Transverse colon (tissue), 4 donors: ENCODE measurements at regions not wholly inside any gene's neighbourhood (a gene's known extent, or its start where the extent isn't known, plus 50 kb on each side); places are given as distances from the start of the nearest gene placed in this dataset.
A peak's percentile ranks its signal among the peaks of the same experiment; 100 is the strongest.
"Not testable (repeated sequence)": the region's sequence is repeated elsewhere in the genome, so short reads cannot be mapped to it uniquely, and the experiment has no call there.

Experiments used
- DNase-seq: peaks from one replicate; pipeline ENCODE4 v3.0.0-alpha.2; 2019
- H3K27ac ChIP-seq, 4 donors: fragments of 200-600 bp; sonication (generic); 2 replicates each; pipeline ENCODE4 v1.5.1; 2016 to 2018; ENCODE audit warnings: inconsistent platforms in 4 of 4
- H3K27me3 ChIP-seq: fragments of 200-600 bp; sonication (generic); 2 replicates; pipeline ENCODE4 v1.5.1; 2017; ENCODE audit warnings: inconsistent platforms
- H3K36me3 ChIP-seq, 4 donors: fragments of 200-600 bp; sonication (generic); 2 replicates each; pipeline ENCODE4 v1.5.1; 2017 to 2019; ENCODE audit warnings: inconsistent platforms in 4 of 4
- H3K4me1 ChIP-seq, 4 donors: fragments of 200-600 bp; sonication (generic); 2 replicates each; pipeline ENCODE4 v1.5.1; 2017 to 2020; ENCODE audit warnings: inconsistent platforms in 4 of 4
- H3K4me3 ChIP-seq, 4 donors: fragments of 200-600 bp; sonication (generic); 1 replicate in 1 of 4; 2 replicates in 3 of 4; pipeline versions ENCODE4 v1.5.1 to v1.6.1; 2017 to 2019; ENCODE audit warnings: inconsistent platforms in 4 of 4
- H3K9me3 ChIP-seq, 2 donors: fragments of 200-600 bp; sonication (generic); 2 replicates each; pipeline ENCODE4 v1.5.1; 2017 to 2019; ENCODE audit warnings: inconsistent platforms in 2 of 2
- EP300 ChIP-seq: sonication (generic); formaldehyde crosslinking; IDR thresholded peaks from one replicate; pipeline ENCODE4 v1.6.1; 2017; ENCODE audit warnings: antibody characterized with exemption, low read depth
- POLR2A ChIP-seq: fragments of 450-650 bp; IDR thresholded peaks from one replicate; pipeline ENCODE4 v1.6.1; 2016; ENCODE audit warnings: antibody characterized with exemption, mild to moderate bottlenecking, moderate library complexity
- POLR2AphosphoS5 ChIP-seq, 3 donors: sonication (generic); formaldehyde crosslinking; IDR thresholded peaks; one replicate each; pipeline ENCODE4 v1.6.1; 2016; ENCODE audit warnings: antibody characterized with exemption in 3 of 3
- WGBS, 2 donors: methylation state at CpG; one replicate each; pipeline ENCODE4 v1.1.5; 2018; ENCODE audit warnings: low coverage in 1 of 2; 5-methylcytosine and 5-hydroxymethylcytosine counted together
- in situ Hi-C, 4 donors: fragments of 200-750 bp; cut with MboI; loops; one replicate each; pipeline versions ENCODE4 v1.15.0 to v1.15.1; 2017; ENCODE audit warnings: low sequenced_read_pairs in 3 of 4, low pct_ligation_motif_present in 1 of 4, low pct_unique_long_range_greater_than_20kb in 1 of 4
- intact Hi-C: fragments of 100-400 bp; cut with DNase I; formaldehyde crosslinking; loops from one replicate; pipeline ENCODE4 v1.15.1; 2023; ENCODE audit warnings: low total_unique reads
- TF ChIP-seq, protein P1 (sequence below), 5 experiments: fragments of 200-600 bp in 3 of 5; fragments of 450-650 bp in 2 of 5; sonication (generic) in 3 of 5; IDR thresholded peaks; 1 replicate in 2 of 5; 2 replicates in 3 of 5; pipeline ENCODE4 v1.5.1; 2016 to 2017; ENCODE audit warnings: antibody characterized with exemption in 5 of 5, inconsistent platforms in 3 of 5, mild to moderate bottlenecking in 2 of 5, moderate library complexity in 1 of 5

- H3K4me3 ChIP-seq, result peak overlapping the region in 1 of 4 donors; percentile 17
- in situ Hi-C loops (no loop called here), intact Hi-C loops (no loop called here)
- H3K4me1 ChIP-seq, result peaks cover 4 to 32% (median 22%) of the 10 kb centered on the region in 4 donors
- 37 to 51% methylated on average over 6 to 18 of the region's 18 CpGs for WGBS, 2 donors
- H3K27ac ChIP-seq, result peak overlapping the region; percentile 71 to 80 (median 78)
- H3K27me3 ChIP-seq, result no peaks in the 10 kb centered on the region
- H3K9me3 ChIP-seq, result no peaks in the 10 kb centered on the region
- no peaks in the 10 kb centered on the region for H3K36me3 ChIP-seq
- peak; percentile 73 for DNase-seq
- TF ChIP-seq POLR2AphosphoS5 (IDR thresholded peaks at IDR 0.05) (peak in 2 of 3 donors; percentile 13 to 47), POLR2A (no peak)
Measured at GRCh38 chr14:45891417-45892080, 638.5 kb upstream of the MIS18BP1 start.

DNA sequence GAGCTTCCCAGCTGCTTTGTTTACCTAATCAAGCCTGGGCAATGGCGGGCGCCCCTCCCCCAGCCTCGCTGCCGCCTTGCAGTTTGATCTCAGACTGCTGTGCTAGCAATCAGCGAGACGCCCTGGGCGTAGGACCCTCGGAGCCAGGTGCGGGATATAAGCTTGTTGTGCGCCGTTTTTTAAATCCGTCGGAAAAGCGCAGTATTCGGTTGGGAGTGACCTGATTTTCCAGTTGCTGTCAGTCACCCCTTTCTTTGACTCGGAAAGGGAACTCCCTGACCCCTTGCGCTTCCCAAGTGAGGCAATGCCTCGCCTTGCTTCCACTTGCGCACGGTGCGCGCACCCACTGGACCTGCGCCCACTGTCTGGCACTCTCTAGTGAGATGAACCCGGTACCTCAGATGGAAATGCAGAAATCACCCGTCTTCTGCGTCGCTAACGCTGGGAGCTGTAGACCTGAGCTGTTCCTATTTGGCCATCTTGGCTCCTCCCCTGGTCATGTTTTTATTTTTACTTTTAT lies 635.8 kb upstream of the MIS18BP1 start:
- intact Hi-C loops, in situ Hi-C loops, H3K4me3 ChIP-seq, DNase-seq, H3K36me3 ChIP-seq, H3K27ac ChIP-seq, H3K9me3 ChIP-seq, H3K27me3 ChIP-seq: not testable (repeated sequence)
- 86 to 90% methylated on average over 12 to 28 of the region's 28 CpGs for WGBS, 2 donors
- peaks cover 4 to 26% (median 19%) of the 10 kb centered on the region in 4 donors for H3K4me1 ChIP-seq

- WGBS, 2 donors, result 75 to 90% methylated on average over 4 of the region's 4 CpGs
- intact Hi-C loops, result no loop called here
- Histone ChIP-seq H3K27ac (no peak overlapping the region), H3K9me3 (no peaks in the 10 kb centered on the region), H3K36me3 (no peaks in the 10 kb centered on the region), H3K27me3 (no peaks in the 10 kb centered on the region), H3K4me1 (no peaks in the 10 kb centered on the region), H3K4me3 (no peak overlapping the region)
- in situ Hi-C loops, result no loop called here
- no peak for DNase-seq
- TF ChIP-seq, protein P1, sequence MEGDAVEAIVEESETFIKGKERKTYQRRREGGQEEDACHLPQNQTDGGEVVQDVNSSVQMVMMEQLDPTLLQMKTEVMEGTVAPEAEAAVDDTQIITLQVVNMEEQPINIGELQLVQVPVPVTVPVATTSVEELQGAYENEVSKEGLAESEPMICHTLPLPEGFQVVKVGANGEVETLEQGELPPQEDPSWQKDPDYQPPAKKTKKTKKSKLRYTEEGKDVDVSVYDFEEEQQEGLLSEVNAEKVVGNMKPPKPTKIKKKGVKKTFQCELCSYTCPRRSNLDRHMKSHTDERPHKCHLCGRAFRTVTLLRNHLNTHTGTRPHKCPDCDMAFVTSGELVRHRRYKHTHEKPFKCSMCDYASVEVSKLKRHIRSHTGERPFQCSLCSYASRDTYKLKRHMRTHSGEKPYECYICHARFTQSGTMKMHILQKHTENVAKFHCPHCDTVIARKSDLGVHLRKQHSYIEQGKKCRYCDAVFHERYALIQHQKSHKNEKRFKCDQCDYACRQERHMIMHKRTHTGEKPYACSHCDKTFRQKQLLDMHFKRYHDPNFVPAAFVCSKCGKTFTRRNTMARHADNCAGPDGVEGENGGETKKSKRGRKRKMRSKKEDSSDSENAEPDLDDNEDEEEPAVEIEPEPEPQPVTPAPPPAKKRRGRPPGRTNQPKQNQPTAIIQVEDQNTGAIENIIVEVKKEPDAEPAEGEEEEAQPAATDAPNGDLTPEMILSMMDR (IDR thresholded peaks at IDR 0.05), result no peak
- TF ChIP-seq EP300, result no peak
- TF ChIP-seq POLR2A, result no peak
- no peak for TF ChIP-seq POLR2AphosphoS5 (IDR thresholded peaks at IDR 0.05)
Measured at GRCh38 chr14:45877981-45878380, 625.0 kb upstream of the MIS18BP1 start.

GRCh38 chr14:45868863-45869262 lies 615.9 kb upstream of the MIS18BP1 start:
- 87% methylated on average over 2 of the region's 2 CpGs; no CpG with 5 or more reads in 1 of the 2 donors for WGBS, 2 donors
- Histone ChIP-seq H3K4me1 (no peaks in the 10 kb centered on the region), H3K27me3 (no peaks in the 10 kb centered on the region), H3K4me3 (no peak overlapping the region), H3K36me3 (no peaks in the 10 kb centered on the region), H3K9me3 (peaks cover 0 to 4% of the 10 kb centered on the region in 2 donors), H3K27ac (no peak overlapping the region)
- TF ChIP-seq POLR2A (no peak), POLR2AphosphoS5 (IDR thresholded peaks at IDR 0.05) (no peak), EP300 (no peak)
- TF ChIP-seq, protein P1 (IDR thresholded peaks at IDR 0.05), result no peak
- intact Hi-C loops, result no loop called here
- no peak for DNase-seq
- in situ Hi-C loops, result no loop called here

DNA sequence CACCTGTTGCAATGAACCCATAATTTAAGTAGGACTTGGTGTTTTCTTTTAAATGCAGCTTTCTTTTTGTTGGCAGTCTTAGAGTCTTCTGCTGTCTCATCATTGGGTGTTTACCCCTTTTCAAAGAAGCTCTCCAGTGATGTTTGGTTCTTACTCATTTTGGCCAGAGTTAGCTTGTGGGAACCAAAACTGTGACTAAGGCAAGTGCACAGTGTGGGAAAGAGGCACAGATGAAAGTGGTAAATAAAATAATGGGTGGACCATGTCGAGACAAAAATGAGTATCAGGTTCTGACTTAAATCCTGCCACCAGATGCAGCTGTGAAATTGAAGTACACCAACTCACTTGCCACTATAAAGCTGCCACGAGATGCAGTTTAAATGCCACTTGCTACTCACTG lies 615.4 kb upstream of the MIS18BP1 start:
- WGBS, 2 donors, result 57 to 63% methylated on average over 1 to 2 of the region's 2 CpGs
- in situ Hi-C loops (no loop called here), intact Hi-C loops (no loop called here)
- H3K9me3 ChIP-seq, result peaks cover 0 to 4% of the 10 kb centered on the region in 2 donors
- H3K4me1 ChIP-seq, result no peaks in the 10 kb centered on the region
- H3K27ac ChIP-seq, result no peak overlapping the region
- DNase-seq, result no peak
- no peaks in the 10 kb centered on the region for H3K27me3 ChIP-seq
- H3K36me3 ChIP-seq, result no peaks in the 10 kb centered on the region
- TF ChIP-seq EP300, result no peak
- TF ChIP-seq, protein P1 (IDR thresholded peaks at IDR 0.05), result no peak
- TF ChIP-seq POLR2AphosphoS5 (IDR thresholded peaks at IDR 0.05), result no peak
- no peak for TF ChIP-seq POLR2A
- H3K4me3 ChIP-seq, result no peak overlapping the region
